ENCODE measurements at regions not wholly inside any gene's neighbourhood (a gene's known extent, or its start where the extent isn't known, plus 50 kb on each side); places are given as distances from the start of the nearest gene placed in this dataset.
"Not testable (repeated sequence)": the region's sequence is repeated elsewhere in the genome, so short reads cannot be mapped to it uniquely, and the experiment has no call there.

DNA sequence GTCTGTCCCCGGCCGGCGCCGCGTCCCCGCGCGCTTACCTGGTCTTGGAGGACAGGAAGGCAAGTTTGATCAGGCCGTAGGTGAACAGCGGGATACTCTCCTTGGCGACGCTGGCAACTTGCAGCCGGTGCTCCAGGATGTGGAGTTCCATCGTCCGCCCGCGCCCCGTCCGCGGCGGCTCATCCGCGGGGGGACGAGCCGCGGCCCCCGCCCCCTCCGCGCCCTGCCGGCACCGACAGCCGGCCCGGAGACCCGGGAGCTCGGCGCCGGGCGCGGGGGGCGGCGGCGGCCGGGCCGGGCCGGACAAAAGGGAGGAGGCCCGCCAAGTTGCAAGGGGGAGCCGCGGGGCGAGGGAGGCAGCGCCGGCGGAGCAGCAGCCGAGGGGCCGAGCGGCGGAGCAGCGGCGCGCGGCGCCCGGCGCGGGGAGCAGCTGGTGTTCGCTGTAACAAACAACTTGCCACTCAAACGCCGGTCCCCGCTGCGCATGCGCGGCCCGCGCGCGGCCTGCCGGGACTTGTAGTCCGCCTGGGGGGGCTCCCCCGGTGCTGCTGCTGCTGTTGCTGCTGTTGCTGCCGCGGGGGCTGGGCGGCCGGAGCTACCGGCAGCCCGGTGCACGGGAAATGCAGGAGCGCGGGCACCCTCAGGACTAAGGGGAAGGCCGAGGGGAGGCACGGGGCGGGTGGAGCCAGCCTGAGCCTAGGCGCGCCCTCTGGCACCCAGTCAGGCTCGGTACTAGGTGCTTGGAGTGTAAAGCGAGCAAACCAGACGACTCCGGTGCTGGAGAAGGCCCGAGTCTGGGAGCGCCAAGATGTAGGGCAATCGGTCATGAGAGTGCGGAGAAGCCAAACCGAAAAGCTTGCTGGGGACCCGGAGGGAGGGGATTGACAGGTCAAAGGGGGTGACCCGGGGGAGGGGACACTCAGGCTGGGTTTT lies 145.1 kb downstream of the GTF2IRD2B start:
- H3K9me3 Mint-ChIP-seq (ENCODE audit: unreplicated experiment); H3K36me3 Mint-ChIP-seq (ENCODE audit: insufficient read depth, unreplicated experiment); POLR2A ChIA-PET; BruUV-seq (replicated peaks); intact Hi-C loops (cut with micrococcal nuclease); CTCF ChIA-PET; H3K4me1 Mint-ChIP-seq (ENCODE audit: insufficient read depth, unreplicated experiment); H3K27ac Mint-ChIP-seq (ENCODE audit: low read depth, unreplicated experiment); DNase-seq (ENCODE audit: unreplicated experiment); H3K27me3 Mint-ChIP-seq (ENCODE audit: insufficient read depth, unreplicated experiment): not testable (repeated sequence)
- peak overlapping the region; percentile 62 for H3K4me3 Mint-ChIP-seq (ENCODE audit: unreplicated experiment)

GRCh38 chr7:75238309-75238708 lies 145.9 kb downstream of the GTF2IRD2B start:
- intact Hi-C loops (cut with micrococcal nuclease) = not testable (repeated sequence)

GRCh38 chr7:75243638-75244037 lies 151.2 kb downstream of the GTF2IRD2B start:
- H3K9me3 Mint-ChIP-seq (ENCODE audit: unreplicated experiment); CTCF ChIA-PET; H3K4me1 Mint-ChIP-seq (ENCODE audit: insufficient read depth, unreplicated experiment); H3K27me3 Mint-ChIP-seq (ENCODE audit: insufficient read depth, unreplicated experiment); DNase-seq (ENCODE audit: unreplicated experiment); BruUV-seq (replicated peaks); POLR2A ChIA-PET; intact Hi-C loops (cut with micrococcal nuclease); H3K36me3 Mint-ChIP-seq (ENCODE audit: insufficient read depth, unreplicated experiment); H3K4me3 Mint-ChIP-seq (ENCODE audit: unreplicated experiment); H3K27ac Mint-ChIP-seq (ENCODE audit: low read depth, unreplicated experiment): not testable (repeated sequence)

More at GRCh38 chr7:75238309-75238708, 145.9 kb downstream of the GTF2IRD2B start:
- H3K36me3 Mint-ChIP-seq (ENCODE audit: insufficient read depth, unreplicated experiment); H3K27ac Mint-ChIP-seq (ENCODE audit: low read depth, unreplicated experiment); CTCF ChIA-PET; BruUV-seq (replicated peaks); DNase-seq (ENCODE audit: unreplicated experiment); H3K4me3 Mint-ChIP-seq (ENCODE audit: unreplicated experiment); H3K27me3 Mint-ChIP-seq (ENCODE audit: insufficient read depth, unreplicated experiment); H3K4me1 Mint-ChIP-seq (ENCODE audit: insufficient read depth, unreplicated experiment); POLR2A ChIA-PET; H3K9me3 Mint-ChIP-seq (ENCODE audit: unreplicated experiment): not testable (repeated sequence)

- DNase-seq (ENCODE audit: unreplicated experiment); CTCF ChIA-PET; H3K4me1 Mint-ChIP-seq (ENCODE audit: insufficient read depth, unreplicated experiment); H3K27me3 Mint-ChIP-seq (ENCODE audit: insufficient read depth, unreplicated experiment); BruUV-seq (replicated peaks); H3K9me3 Mint-ChIP-seq (ENCODE audit: unreplicated experiment); H3K36me3 Mint-ChIP-seq (ENCODE audit: insufficient read depth, unreplicated experiment); H3K4me3 Mint-ChIP-seq (ENCODE audit: unreplicated experiment); intact Hi-C loops (cut with micrococcal nuclease); POLR2A ChIA-PET; H3K27ac Mint-ChIP-seq (ENCODE audit: low read depth, unreplicated experiment): not testable (repeated sequence)
These were observed 147.2 kb upstream of the TRIM73 start for GRCh38 chr7:75248216-75248615.

DNA sequence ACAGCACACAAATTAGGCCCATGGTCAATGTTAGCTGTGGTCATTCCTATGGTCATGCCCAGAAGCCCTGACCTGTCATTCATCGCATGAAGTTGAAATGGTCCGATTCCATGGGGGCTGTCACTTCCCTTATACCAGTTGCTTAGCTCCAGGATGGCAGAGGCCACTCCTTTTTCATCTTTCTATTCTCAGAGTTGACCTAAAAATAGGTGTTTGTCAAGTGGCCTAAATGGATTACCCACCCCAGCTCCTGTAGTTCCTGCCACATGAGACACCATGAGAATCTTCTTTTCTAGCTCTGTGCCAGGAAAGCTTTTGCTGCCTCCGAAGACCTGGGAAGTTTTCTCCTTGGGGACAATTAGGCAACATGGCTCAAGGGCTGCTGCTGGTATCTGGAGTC lies 141.2 kb upstream of the TRIM73 start:
- intact Hi-C loops (cut with micrococcal nuclease); DNase-seq (ENCODE audit: unreplicated experiment); H3K36me3 Mint-ChIP-seq (ENCODE audit: insufficient read depth, unreplicated experiment); H3K27ac Mint-ChIP-seq (ENCODE audit: low read depth, unreplicated experiment); H3K9me3 Mint-ChIP-seq (ENCODE audit: unreplicated experiment); BruUV-seq (replicated peaks); H3K27me3 Mint-ChIP-seq (ENCODE audit: insufficient read depth, unreplicated experiment); CTCF ChIA-PET; H3K4me3 Mint-ChIP-seq (ENCODE audit: unreplicated experiment); H3K4me1 Mint-ChIP-seq (ENCODE audit: insufficient read depth, unreplicated experiment); POLR2A ChIA-PET: not testable (repeated sequence)

- BruUV-seq (replicated peaks); H3K4me1 Mint-ChIP-seq (ENCODE audit: insufficient read depth, unreplicated experiment); H3K9me3 Mint-ChIP-seq (ENCODE audit: unreplicated experiment); DNase-seq (ENCODE audit: unreplicated experiment); H3K36me3 Mint-ChIP-seq (ENCODE audit: insufficient read depth, unreplicated experiment); POLR2A ChIA-PET; H3K4me3 Mint-ChIP-seq (ENCODE audit: unreplicated experiment); CTCF ChIA-PET; H3K27me3 Mint-ChIP-seq (ENCODE audit: insufficient read depth, unreplicated experiment); H3K27ac Mint-ChIP-seq (ENCODE audit: low read depth, unreplicated experiment); intact Hi-C loops (cut with micrococcal nuclease): not testable (repeated sequence)
These were observed 138.0 kb upstream of the TRIM73 start for GRCh38 chr7:75257442-75257841.

DNA sequence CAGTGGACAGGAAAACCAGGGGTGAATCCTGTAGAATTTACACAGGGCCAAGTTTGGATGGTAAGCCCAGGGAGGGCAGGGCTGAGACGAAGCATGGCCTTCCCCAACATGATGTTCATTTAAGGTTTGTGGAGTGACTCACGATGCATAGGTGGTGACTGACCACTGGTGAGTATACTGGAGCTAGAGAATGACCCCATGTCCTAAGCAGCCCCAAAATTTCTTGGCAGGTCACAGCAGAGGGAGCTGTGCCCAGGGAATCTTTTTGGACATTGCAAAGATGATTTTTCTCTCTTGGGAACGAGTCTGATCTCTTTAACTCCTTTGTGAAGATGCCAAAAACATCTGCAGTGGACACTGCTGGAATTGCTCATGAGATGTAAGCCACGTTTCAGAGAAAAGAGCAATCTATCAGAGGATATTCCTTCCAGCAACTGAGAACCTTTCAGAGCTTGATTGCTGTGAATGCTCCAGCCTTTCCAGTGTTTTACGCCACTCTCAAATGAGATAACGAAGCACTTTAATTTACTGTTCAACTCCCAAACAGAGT lies 135.9 kb upstream of the TRIM73 start:
- DNase-seq (ENCODE audit: unreplicated experiment); H3K4me1 Mint-ChIP-seq (ENCODE audit: insufficient read depth, unreplicated experiment); CTCF ChIA-PET; H3K9me3 Mint-ChIP-seq (ENCODE audit: unreplicated experiment); H3K4me3 Mint-ChIP-seq (ENCODE audit: unreplicated experiment); H3K36me3 Mint-ChIP-seq (ENCODE audit: insufficient read depth, unreplicated experiment); H3K27me3 Mint-ChIP-seq (ENCODE audit: insufficient read depth, unreplicated experiment); intact Hi-C loops (cut with micrococcal nuclease); H3K27ac Mint-ChIP-seq (ENCODE audit: low read depth, unreplicated experiment); POLR2A ChIA-PET; BruUV-seq (replicated peaks): not testable (repeated sequence)

GRCh38 chr7:75261660-75262059 lies 133.8 kb upstream of the TRIM73 start:
- H3K36me3 Mint-ChIP-seq (ENCODE audit: insufficient read depth, unreplicated experiment); H3K9me3 Mint-ChIP-seq (ENCODE audit: unreplicated experiment); DNase-seq (ENCODE audit: unreplicated experiment); BruUV-seq (replicated peaks); CTCF ChIA-PET; H3K4me1 Mint-ChIP-seq (ENCODE audit: insufficient read depth, unreplicated experiment); H3K27me3 Mint-ChIP-seq (ENCODE audit: insufficient read depth, unreplicated experiment); H3K4me3 Mint-ChIP-seq (ENCODE audit: unreplicated experiment); intact Hi-C loops (cut with micrococcal nuclease); POLR2A ChIA-PET; H3K27ac Mint-ChIP-seq (ENCODE audit: low read depth, unreplicated experiment): not testable (repeated sequence)

DNA sequence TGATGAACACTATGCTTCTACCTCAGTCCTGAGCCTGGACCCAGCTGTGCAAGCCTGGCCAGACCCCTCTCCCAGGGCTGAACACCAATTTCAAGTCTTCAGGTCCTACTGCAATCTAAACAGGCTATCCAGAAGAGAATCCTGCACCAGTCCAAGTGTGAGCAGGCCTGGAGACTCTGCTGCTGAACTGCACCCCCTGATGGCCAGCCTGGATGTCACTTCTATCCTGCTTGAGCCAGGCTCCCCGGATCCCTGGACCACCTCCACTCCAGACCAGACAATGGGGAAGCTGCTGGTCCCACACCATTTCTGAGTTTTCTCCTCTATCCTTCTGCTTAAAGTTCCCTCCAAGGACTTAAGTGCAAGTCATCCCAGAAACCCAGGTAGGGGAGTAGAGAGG lies 127.3 kb upstream of the TRIM73 start:
- intact Hi-C loops (cut with micrococcal nuclease); H3K36me3 Mint-ChIP-seq (ENCODE audit: insufficient read depth, unreplicated experiment); H3K4me1 Mint-ChIP-seq (ENCODE audit: insufficient read depth, unreplicated experiment); H3K4me3 Mint-ChIP-seq (ENCODE audit: unreplicated experiment); H3K9me3 Mint-ChIP-seq (ENCODE audit: unreplicated experiment); BruUV-seq (replicated peaks); CTCF ChIA-PET; DNase-seq (ENCODE audit: unreplicated experiment); H3K27ac Mint-ChIP-seq (ENCODE audit: low read depth, unreplicated experiment); H3K27me3 Mint-ChIP-seq (ENCODE audit: insufficient read depth, unreplicated experiment); POLR2A ChIA-PET: not testable (repeated sequence)

Measured in MCF 10A (cell line).